HFFc6 (cell line): ENCODE measurements at regions not wholly inside any gene's neighbourhood (a gene's known extent, or its start where the extent isn't known, plus 50 kb on each side); places are given as distances from the start of the nearest gene placed in this dataset.

ENCODE experiments used
- DNase-seq: peaks from one replicate; pipeline ENCODE4 v3.0.0-alpha.2; 2018
- H3K27ac Mint-ChIP-seq: 2 replicates; pipeline ENCODE4 v1.8.0; 2020; ENCODE audit warnings: mild to moderate bottlenecking, mixed read lengths
- H3K27me3 Mint-ChIP-seq: 2 replicates; pipeline ENCODE4 v1.8.0; 2021; ENCODE audit warnings: mild to moderate bottlenecking, moderate library complexity, mixed read lengths; ENCODE audit not compliant: insufficient read depth
- H3K36me3 Mint-ChIP-seq: 2 replicates; pipeline ENCODE4 v1.8.0; 2021; ENCODE audit warnings: low read depth, mixed read lengths
- H3K4me1 Mint-ChIP-seq: 2 replicates; pipeline ENCODE4 v1.8.0; 2020; ENCODE audit warnings: low read depth, mixed read lengths
- H3K4me3 Mint-ChIP-seq: 2 replicates; pipeline ENCODE4 v1.8.0; 2020; ENCODE audit warnings: mild to moderate bottlenecking, moderate library complexity, mixed read lengths
- H3K9me3 Mint-ChIP-seq: 2 replicates; pipeline ENCODE4 v1.8.0; 2020; ENCODE audit warnings: mild to moderate bottlenecking, mixed read lengths
- CTCF ChIP-seq: fragments of 200-600 bp; sonication (generic); IDR thresholded peaks from 2 replicates; pipeline ENCODE4 v1.5.0; 2021; ENCODE audit warnings: antibody characterized with exemption, mild to moderate bottlenecking

GRCh38 chr1:239566074-239566473 lies 179.7 kb downstream of the CHRM3 start:
- no peaks in the 10 kb centered on the region; the same call in 1 of the 2 replicates for H3K27me3 Mint-ChIP-seq
- no peak for TF ChIP-seq CTCF
- H3K4me1 Mint-ChIP-seq: no peaks in the 10 kb centered on the region; the same call in 1 of the 2 replicates
- no peaks in the 10 kb centered on the region; the same call in 1 of the 2 replicates for H3K36me3 Mint-ChIP-seq
- peak overlapping the region; percentile 25; the same call in 1 of the 2 replicates for H3K27ac Mint-ChIP-seq
- H3K4me3 Mint-ChIP-seq: no peak overlapping the region
- H3K9me3 Mint-ChIP-seq: peaks cover 20% of the 10 kb centered on the region
- DNase-seq: peak; percentile 33

GRCh38 chr1:239570878-239571277 lies 184.5 kb downstream of the CHRM3 start:
- Mint-ChIP-seq H3K36me3 (no peaks in the 10 kb centered on the region; the same call in 1 of the 2 replicates), H3K9me3 (peaks cover 31% of the 10 kb centered on the region), H3K4me3 (no peak overlapping the region), H3K27ac (no peak overlapping the region), H3K27me3 (peaks cover 2% of the 10 kb centered on the region; the same call in 1 of the 2 replicates), H3K4me1 (no peaks in the 10 kb centered on the region; the same call in 1 of the 2 replicates)
- TF ChIP-seq CTCF: no peak
- DNase-seq: no peak

- no peak for DNase-seq
- peaks cover 2% of the 10 kb centered on the region; the same call in 1 of the 2 replicates for H3K27me3 Mint-ChIP-seq
- H3K4me1 Mint-ChIP-seq: no peaks in the 10 kb centered on the region
- H3K9me3 Mint-ChIP-seq: peaks cover 34% of the 10 kb centered on the region
- no peak overlapping the region for H3K27ac Mint-ChIP-seq
- H3K4me3 Mint-ChIP-seq: no peak overlapping the region
- TF ChIP-seq CTCF: no peak
- no peaks in the 10 kb centered on the region; the same call in 1 of the 2 replicates for H3K36me3 Mint-ChIP-seq
Observed at GRCh38 chr1:239572183-239572582, 185.8 kb downstream of the CHRM3 start.

GRCh38 chr1:239574112-239574511 lies 187.7 kb downstream of the CHRM3 start:
- Mint-ChIP-seq H3K9me3 (peaks cover 42% of the 10 kb centered on the region), H3K36me3 (no peaks in the 10 kb centered on the region; the same call in 1 of the 2 replicates), H3K27me3 (peaks cover 2% of the 10 kb centered on the region; the same call in 1 of the 2 replicates), H3K4me1 (no peaks in the 10 kb centered on the region), H3K27ac (no peak overlapping the region), H3K4me3 (no peak overlapping the region)
- TF ChIP-seq CTCF: no peak
- DNase-seq: no peak

- Mint-ChIP-seq H3K4me3 (no peak overlapping the region), H3K27me3 (peaks cover 2% of the 10 kb centered on the region; the same call in 1 of the 2 replicates), H3K27ac (no peak overlapping the region), H3K36me3 (no peaks in the 10 kb centered on the region; the same call in 1 of the 2 replicates), H3K9me3 (peaks cover 36% of the 10 kb centered on the region), H3K4me1 (no peaks in the 10 kb centered on the region)
- TF ChIP-seq CTCF: no peak
- DNase-seq: no peak
Observed at GRCh38 chr1:239575113-239575512, 188.7 kb downstream of the CHRM3 start.
